GM23338 (cell line): ENCODE measurements at regions not wholly inside any gene's neighbourhood (a gene's known extent, or its start where the extent isn't known, plus 50 kb on each side); places are given as distances from the start of the nearest gene placed in this dataset.

Experiments
- ATAC-seq: fragments of 200-7000 bp; cut with Tn5 transposase; 3 replicates; pipeline ENCODE4 v1.9.1; 2020
- DNase-seq: peaks from one replicate; pipeline ENCODE4 v3.0.0-alpha.2; 2015; ENCODE audit warnings: low spot score
- H2AFZ ChIP-seq: fragments of 200-600 bp; sonication (generic); 2 replicates; pipeline ENCODE4 v1.8.0; 2016; ENCODE audit warnings: antibody characterized with exemption, mild to moderate bottlenecking, moderate library complexity
- H3F3A ChIP-seq: fragments of 200-600 bp; sonication (generic); replicated peaks from 2 replicates; pipeline ENCODE4 v1.8.0; 2017; ENCODE audit warnings: antibody characterized with exemption, mixed run types, low read depth
- H3K27ac ChIP-seq: fragments of 200-600 bp; sonication (generic); 2 replicates; pipeline ENCODE4 v1.6.1; 2016; ENCODE audit warnings: low read depth
- H3K27me3 ChIP-seq: fragments of 200-600 bp; sonication (generic); 2 replicates; pipeline ENCODE4 v1.8.0; 2016; ENCODE audit warnings: mild to moderate bottlenecking, mixed run types, moderate library complexity; ENCODE audit not compliant: insufficient read depth
- H3K36me3 ChIP-seq: fragments of 200-600 bp; sonication (generic); 2 replicates; pipeline ENCODE4 v1.8.0; 2016; ENCODE audit warnings: mild to moderate bottlenecking; ENCODE audit not compliant: insufficient read depth
- H3K4me1 ChIP-seq: fragments of 200-600 bp; sonication (generic); 2 replicates; pipeline ENCODE4 v1.8.0; 2016; ENCODE audit warnings: mild to moderate bottlenecking, moderate library complexity; ENCODE audit not compliant: insufficient read depth
- H3K4me2 ChIP-seq: fragments of 200-600 bp; sonication (generic); 2 replicates; pipeline ENCODE4 v1.7.1; 2017; ENCODE audit warnings: mixed run types
- H3K4me3 ChIP-seq: fragments of 200-600 bp; sonication (generic); 2 replicates; pipeline ENCODE4 v1.6.1; 2016; ENCODE audit warnings: mixed run types
- H3K79me2 ChIP-seq: fragments of 200-600 bp; sonication (generic); replicated peaks from 2 replicates; pipeline ENCODE4 v1.8.0; 2017; ENCODE audit warnings: mild to moderate bottlenecking; ENCODE audit not compliant: insufficient read depth
- H3K9me2 ChIP-seq: fragments of 200-600 bp; sonication (generic); 2 replicates; pipeline ENCODE4 v1.8.0; 2017; ENCODE audit not compliant: insufficient read depth
- H4K20me1 ChIP-seq: fragments of 200-600 bp; sonication (generic); replicated peaks from 2 replicates; pipeline ENCODE4 v1.8.0; 2017; ENCODE audit warnings: mild to moderate bottlenecking; ENCODE audit not compliant: insufficient read depth
- H3K27ac Mint-ChIP-seq: 2 replicates; pipeline ENCODE4 v1.8.0; 2020; ENCODE audit warnings: inconsistent platforms, mild to moderate bottlenecking, moderate library complexity, mixed read lengths
- H3K27me3 Mint-ChIP-seq: 3 replicates; pipeline ENCODE4 v1.8.0; 2022; ENCODE audit warnings: low read depth, mild to moderate bottlenecking, moderate library complexity, mixed read lengths, inconsistent platforms; ENCODE audit not compliant: insufficient read depth, poor library complexity
- H3K36me3 Mint-ChIP-seq: 3 replicates; pipeline ENCODE4 v1.8.0; 2021; ENCODE audit warnings: low read depth, mild to moderate bottlenecking, inconsistent platforms, moderate library complexity, mixed read lengths
- H3K4me1 Mint-ChIP-seq: 3 replicates; pipeline ENCODE4 v1.8.0; 2020; ENCODE audit warnings: mild to moderate bottlenecking, inconsistent platforms, mixed read lengths
- H3K4me3 Mint-ChIP-seq: 3 replicates; pipeline ENCODE4 v1.8.0; 2021; ENCODE audit warnings: moderate library complexity, mild to moderate bottlenecking, inconsistent platforms, mixed read lengths
- H3K9me3 Mint-ChIP-seq: 3 replicates; pipeline ENCODE4 v1.8.0; 2020; ENCODE audit warnings: moderate library complexity, mild to moderate bottlenecking, inconsistent platforms, mixed read lengths
- CTCF ChIP-seq, 2 experiments: fragments of 200-600 bp in 1 of 2; sonication (generic) in 1 of 2; conservative IDR thresholded peaks; 2 replicates each; pipeline versions ENCODE4 v1.5.1 to v1.6.1; 2016 to 2017; ENCODE audit warnings: antibody characterized with exemption in 2 of 2, low read depth in 2 of 2, mild to moderate bottlenecking in 2 of 2, moderate library complexity in 1 of 2
- ETS1 ChIP-seq: IDR thresholded peaks from 2 replicates; pipeline ENCODE4 v1.6.1; 2016; ENCODE audit warnings: antibody characterized with exemption
- EZH2phosphoT487 ChIP-seq: fragments of 200-600 bp; sonication (generic); IDR thresholded peaks from one replicate; pipeline ENCODE4 v1.8.1; 2018; ENCODE audit warnings: antibody characterized with exemption; ENCODE audit not compliant: unreplicated experiment
- NANOG ChIP-seq: IDR thresholded peaks from 2 replicates; pipeline ENCODE4 v1.6.1; 2016; ENCODE audit warnings: antibody characterized with exemption, borderline replicate concordance
- POLR2AphosphoS5 ChIP-seq: IDR thresholded peaks from 2 replicates; pipeline ENCODE4 v1.6.1; 2016; ENCODE audit warnings: antibody characterized with exemption, low read depth
- ZNF114 ChIP-seq: fragments of 250-450 bp; sonication (Bioruptor Pico); IDR thresholded peaks from 2 replicates; pipeline ENCODE4 v1.5.0; 2020; ENCODE audit warnings: mild to moderate bottlenecking, moderate library complexity
- ZNF331 ChIP-seq: fragments of 250-450 bp; sonication (Bioruptor Pico); IDR thresholded peaks from 2 replicates; pipeline ENCODE4 v1.5.0; 2020; ENCODE audit warnings: low read depth, mild to moderate bottlenecking, moderate library complexity
- ZNF462 ChIP-seq: fragments of 250-450 bp; sonication (Bioruptor Pico); IDR thresholded peaks from 2 replicates; pipeline ENCODE4 v1.5.0; 2020; ENCODE audit warnings: mild to moderate bottlenecking, moderate library complexity

- Mint-ChIP-seq H3K4me3 (no peak overlapping the region), H3K9me3 (no peaks in the 10 kb centered on the region), H3K4me1 (peaks cover 4% of the 10 kb centered on the region; the same call in 1 of the 3 replicates), H3K36me3 (no peaks in the 10 kb centered on the region), H3K27ac (no peak overlapping the region), H3K27me3 (no peaks in the 10 kb centered on the region)
- H3K4me2 ChIP-seq = no peak overlapping the region
- no peak overlapping the region for H2AFZ ChIP-seq
- no peaks in the 10 kb centered on the region for H3K79me2 ChIP-seq
- no peaks in the 10 kb centered on the region for H4K20me1 ChIP-seq
- no peak for DNase-seq
- H3K9me2 ChIP-seq = no peaks in the 10 kb centered on the region
- H3K36me3 ChIP-seq = no peaks in the 10 kb centered on the region
- no peak for TF ChIP-seq NANOG
- TF ChIP-seq ZNF331 (CRISPR knock-in tag) = no peak
- no peak overlapping the region for H3K27ac ChIP-seq
- no peak for ATAC-seq
- H3K4me1 ChIP-seq = no peaks in the 10 kb centered on the region
- H3K4me3 ChIP-seq = no peak overlapping the region
- no peaks in the 10 kb centered on the region for H3K27me3 ChIP-seq
- no peaks in the 10 kb centered on the region for H3F3A ChIP-seq
Observed at GRCh38 chr21:18138507-18138906, 106.1 kb upstream of the CHODL start.

GRCh38 chr21:18129526-18129925 lies 115.1 kb upstream of the CHODL start:
- Histone ChIP-seq H3K4me3 (no peak overlapping the region), H3K9me2 (no peaks in the 10 kb centered on the region), H3K36me3 (no peaks in the 10 kb centered on the region), H3K79me2 (no peaks in the 10 kb centered on the region), H2AFZ (no peak overlapping the region), H3K27me3 (no peaks in the 10 kb centered on the region), H4K20me1 (no peaks in the 10 kb centered on the region), H3K4me1 (no peaks in the 10 kb centered on the region; the same call in 1 of the 2 replicates), H3K4me2 (no peak overlapping the region), H3K27ac (no peak overlapping the region), H3F3A (no peaks in the 10 kb centered on the region)
- peaks cover under 1% of the 10 kb centered on the region; the same call in 1 of the 3 replicates for H3K4me1 Mint-ChIP-seq
- TF ChIP-seq ETS1 = no peak
- TF ChIP-seq ZNF462 (CRISPR knock-in tag) = no peak
- no peak for TF ChIP-seq CTCF (conservative IDR thresholded peaks at IDR 0.05; ENCODE audit: low read depth in 2 of 2)
- no peak for TF ChIP-seq EZH2phosphoT487
- TF ChIP-seq ZNF114 (CRISPR knock-in tag) = no peak
- no peak for TF ChIP-seq POLR2AphosphoS5
- H3K36me3 Mint-ChIP-seq = no peaks in the 10 kb centered on the region
- H3K27ac Mint-ChIP-seq = no peak overlapping the region
- peaks cover 2% of the 10 kb centered on the region for H3K27me3 Mint-ChIP-seq
- DNase-seq = no peak
- no peak overlapping the region for H3K4me3 Mint-ChIP-seq
- no peak for ATAC-seq
- no peaks in the 10 kb centered on the region for H3K9me3 Mint-ChIP-seq
